CD4-positive, alpha-beta T cell treated with Interleukin-2 at 100 ng/mL for 4 hours (primary cell): ENCODE measurements at regions not wholly inside any gene's neighbourhood (a gene's known extent, or its start where the extent isn't known, plus 50 kb on each side); places are given as distances from the start of the nearest gene placed in this dataset.
"Not testable (repeated sequence)": the region's sequence is repeated elsewhere in the genome, so short reads cannot be mapped to it uniquely, and the experiment has no call there.

Experiments
- DNase-seq: peaks from one replicate; pipeline ENCODE4 v3.0.0-alpha.2; 2020; ENCODE audit warnings: low spot score

GRCh38 chr5:142542078-142542477 is 143.8 kb downstream of the FGF1 start:
- no peak for DNase-seq

GRCh38 chr5:142540922-142541422 is 144.9 kb downstream of the FGF1 start:
- no peak for DNase-seq

- no peak for DNase-seq
Observed at GRCh38 chr5:142539154-142539740, 146.6 kb downstream of the FGF1 start.

GRCh38 chr5:142537938-142538337 is 148.0 kb downstream of the FGF1 start:
- DNase-seq, result peak; percentile 2

GRCh38 chr5:142532781-142533176 is 153.1 kb downstream of the FGF1 start:
- DNase-seq, result no peak

GRCh38 chr5:142531977-142532780 is 153.7 kb downstream of the FGF1 start:
- DNase-seq, result no peak

- no peak for DNase-seq
Observed at GRCh38 chr5:142530904-142531303, 155.0 kb downstream of the FGF1 start.

GRCh38 chr5:142529626-142530278 is 156.1 kb downstream of the FGF1 start:
- DNase-seq, result no peak

GRCh38 chr5:142527664-142528295 is 158.1 kb downstream of the FGF1 start:
- DNase-seq, result no peak

GRCh38 chr5:142527234-142527633 is 158.7 kb downstream of the FGF1 start:
- no peak for DNase-seq

GRCh38 chr5:142522983-142523382 is 162.9 kb downstream of the FGF1 start:
- DNase-seq, result no peak

GRCh38 chr5:142521706-142522105 is 164.2 kb downstream of the FGF1 start:
- no peak for DNase-seq

- no peak for DNase-seq
Observed at GRCh38 chr5:142520885-142521284, 165.0 kb downstream of the FGF1 start.

- DNase-seq, result not testable (repeated sequence)
Observed at GRCh38 chr5:142519913-142520312, 166.0 kb downstream of the FGF1 start.

GRCh38 chr5:142517840-142518239 is 168.1 kb downstream of the FGF1 start:
- no peak for DNase-seq

GRCh38 chr5:142516732-142517131 is 169.2 kb downstream of the FGF1 start:
- no peak for DNase-seq

GRCh38 chr5:142515036-142515435 is 170.9 kb downstream of the FGF1 start:
- DNase-seq, result no peak

- no peak for DNase-seq
Observed at GRCh38 chr5:142514196-142514595, 171.7 kb downstream of the FGF1 start.

GRCh38 chr5:142512043-142513042 is 173.5 kb downstream of the FGF1 start:
- DNase-seq, result no peak

- no peak for DNase-seq
Observed at GRCh38 chr5:142511358-142511757, 174.5 kb downstream of the FGF1 start.

- no peak for DNase-seq
Observed at GRCh38 chr5:142509026-142509425, 176.9 kb downstream of the FGF1 start.
